ENCODE measurements at regions not wholly inside any gene's neighbourhood (a gene's known extent, or its start where the extent isn't known, plus 50 kb on each side); places are given as distances from the start of the nearest gene placed in this dataset.

DNA sequence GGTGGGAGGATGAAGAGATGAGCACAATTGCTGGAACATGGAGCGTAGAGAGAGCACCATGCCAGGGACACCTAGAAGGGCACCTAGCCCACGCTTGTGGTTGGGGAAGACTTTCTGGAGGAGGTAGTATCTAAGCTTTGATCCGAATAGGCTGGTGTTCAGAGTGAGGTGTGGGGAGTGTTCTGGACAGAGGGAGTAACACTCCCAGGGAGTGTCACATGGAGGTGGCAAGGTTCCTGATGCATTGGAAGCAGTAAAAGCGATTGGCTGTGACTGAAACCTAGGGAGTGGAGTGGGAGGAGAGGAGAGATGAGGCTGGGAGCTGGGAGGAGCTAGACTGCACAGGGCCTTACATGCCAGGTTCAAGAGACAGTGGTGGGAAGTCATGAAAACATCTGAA lies 188.0 kb upstream of the NCAM1 start:
- no peak for DNase-seq (ENCODE audit: low read depth in 2 of 2, low spot score in 1 of 2)

DNA sequence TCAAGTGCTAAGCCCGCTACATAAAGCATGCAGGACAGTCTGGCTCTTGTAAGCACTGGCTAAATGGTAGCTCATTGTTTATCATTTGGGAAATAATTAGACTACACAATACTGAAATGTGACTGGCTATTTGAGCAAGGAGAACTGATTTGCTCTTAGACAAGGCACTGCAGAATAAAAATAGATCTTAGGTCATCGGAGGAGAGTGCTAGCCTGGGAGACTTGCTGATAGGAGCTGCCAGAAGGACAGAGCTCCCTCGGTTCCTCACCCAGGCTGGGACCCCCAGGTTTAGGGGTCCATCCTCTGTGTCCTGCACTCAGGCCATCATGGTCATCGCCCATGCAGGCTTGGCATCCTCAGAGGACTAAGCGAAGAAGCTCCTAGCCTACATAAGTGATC lies 184.4 kb upstream of the NCAM1 start:
- no peak for DNase-seq (ENCODE audit: low read depth in 2 of 2, low spot score in 1 of 2)

DNA sequence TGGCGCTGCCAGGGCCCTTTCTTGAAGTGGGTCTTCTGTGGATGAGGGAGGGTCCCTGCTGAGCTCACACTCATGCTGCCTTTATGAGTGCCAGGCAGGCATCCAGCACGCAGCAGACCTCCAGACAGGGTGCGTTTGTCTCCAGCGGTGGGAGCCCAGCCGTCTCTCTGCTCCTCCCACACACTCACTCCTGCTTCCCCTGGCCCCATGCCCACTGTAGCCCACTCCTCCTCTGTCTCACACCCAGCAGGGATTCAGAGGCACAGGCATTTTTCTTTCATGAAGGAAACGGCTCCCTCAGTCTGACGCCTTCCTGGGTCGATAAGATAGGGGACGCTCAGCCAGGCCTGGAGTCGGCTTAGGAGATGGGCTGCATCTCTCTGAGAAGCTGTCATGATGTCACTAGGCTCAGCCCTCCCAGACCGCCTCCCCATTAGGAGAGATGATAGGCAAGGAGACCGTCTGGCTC lies 183.9 kb upstream of the NCAM1 start:
- no peak for DNase-seq (ENCODE audit: low read depth in 2 of 2, low spot score in 1 of 2)

DNA sequence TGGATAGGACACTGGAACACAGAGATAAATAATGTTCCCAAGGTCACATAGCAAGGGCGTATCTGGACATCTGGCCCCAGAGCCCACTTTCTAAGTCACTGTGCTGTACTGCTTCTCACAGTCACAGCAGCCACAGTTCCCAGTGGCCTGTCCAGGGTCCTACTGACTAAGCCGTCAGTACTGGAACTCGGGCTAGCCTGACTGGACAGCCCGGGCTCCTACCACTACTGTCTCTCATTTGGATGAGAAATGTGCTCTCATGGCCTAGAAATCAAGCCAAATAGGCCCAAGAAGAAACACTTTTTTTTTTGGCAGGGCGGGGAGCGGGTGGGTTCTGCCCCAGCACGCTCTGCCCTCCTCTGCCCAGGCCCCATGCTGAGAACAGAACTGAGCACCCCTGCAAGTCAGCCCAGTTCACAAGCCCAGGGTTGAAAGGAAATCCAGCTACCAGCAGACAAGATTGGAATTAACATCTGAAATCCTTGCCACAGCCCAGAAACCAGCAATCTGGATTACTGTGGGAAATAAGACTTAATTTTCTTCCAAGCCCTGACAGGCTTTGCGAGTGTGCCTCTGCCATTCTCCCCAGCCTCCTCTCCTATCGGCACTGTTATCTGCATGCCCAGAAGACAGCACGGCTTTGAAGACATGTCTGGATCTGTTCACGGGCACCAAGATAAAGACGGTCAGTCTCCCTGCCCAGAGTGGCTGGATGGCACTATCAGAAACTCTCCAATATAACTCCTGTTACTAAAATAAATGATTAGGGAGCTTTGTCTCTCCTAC lies 182.9 kb upstream of the NCAM1 start:
- DNase-seq (ENCODE audit: low read depth in 2 of 2, low spot score in 1 of 2), result no peak

DNA sequence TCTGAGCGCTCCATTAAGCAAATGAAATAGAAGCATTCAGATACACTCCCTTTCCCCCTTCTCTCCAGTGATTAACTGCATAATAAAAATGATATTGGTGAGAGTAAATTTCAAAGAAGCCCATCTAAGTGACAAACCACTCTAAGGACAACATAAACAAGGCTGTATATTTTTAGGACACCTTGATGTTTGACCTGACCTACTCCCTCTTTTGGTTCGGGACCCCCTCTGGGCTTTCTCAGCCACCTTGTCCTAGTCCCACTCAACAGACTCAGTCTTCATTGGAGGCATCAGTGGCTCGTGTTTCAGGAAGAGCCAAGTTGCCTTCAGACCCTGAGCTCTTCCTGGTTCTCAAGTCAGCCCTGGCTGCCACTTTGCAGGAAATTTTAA lies 182.3 kb upstream of the NCAM1 start:
- no peak for DNase-seq (ENCODE audit: low read depth in 2 of 2, low spot score in 1 of 2)

DNA sequence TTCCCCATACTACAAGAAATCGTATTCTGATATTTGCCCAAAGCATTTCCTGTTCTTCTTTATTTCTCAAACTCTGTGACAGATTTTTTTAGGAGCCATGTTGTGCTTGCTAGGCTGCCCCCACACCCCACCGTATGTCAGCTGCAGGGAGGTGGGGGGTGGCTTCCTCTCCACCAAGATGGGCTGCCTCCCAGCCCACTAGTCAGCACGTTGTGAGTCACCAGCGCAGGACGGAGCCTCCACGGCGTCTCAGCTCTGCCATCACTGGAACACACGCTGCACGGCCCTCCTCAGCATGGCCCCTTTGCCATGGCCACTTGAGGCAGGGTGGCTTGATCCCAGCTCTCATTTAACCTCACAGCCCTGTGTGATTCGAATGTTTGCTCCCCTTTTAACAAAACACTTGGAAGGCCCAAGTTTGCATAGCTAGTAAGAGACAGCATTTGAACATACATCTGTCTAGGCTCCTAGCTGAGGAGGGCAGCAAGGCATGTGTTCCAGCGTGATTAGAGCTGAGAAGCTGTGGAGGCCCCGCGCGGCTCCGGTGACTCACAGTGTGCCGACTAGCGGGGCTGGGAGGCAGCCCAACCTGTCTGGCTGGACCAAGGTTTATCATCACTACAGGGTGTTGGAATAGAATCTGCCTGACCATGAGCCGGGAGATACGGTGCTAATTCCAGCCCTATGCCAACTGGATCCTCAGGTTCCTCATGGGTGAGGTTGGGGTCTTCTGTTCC lies 180.7 kb upstream of the NCAM1 start:
- DNase-seq (ENCODE audit: low read depth in 2 of 2, low spot score in 1 of 2), result no peak

DNA sequence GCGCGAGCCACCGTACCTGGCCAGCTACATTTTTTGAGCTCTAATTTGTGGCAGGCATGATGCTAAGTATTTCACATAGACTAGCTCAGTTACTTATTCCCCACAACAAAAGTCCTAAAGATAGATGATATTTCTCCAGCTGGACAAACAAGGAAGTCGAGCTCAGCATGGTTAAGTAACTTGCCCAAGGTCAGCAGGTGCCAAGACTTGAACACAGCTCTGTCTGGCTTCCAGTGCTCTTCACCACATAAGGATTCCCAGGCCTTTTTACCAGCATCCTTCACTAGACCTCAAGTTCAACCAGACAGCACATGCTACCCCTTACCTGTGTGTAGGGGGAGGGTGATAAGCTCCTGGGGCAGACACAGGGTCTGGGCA lies 177.3 kb upstream of the NCAM1 start:
- DNase-seq (ENCODE audit: low read depth in 2 of 2, low spot score in 1 of 2), result no peak

DNA sequence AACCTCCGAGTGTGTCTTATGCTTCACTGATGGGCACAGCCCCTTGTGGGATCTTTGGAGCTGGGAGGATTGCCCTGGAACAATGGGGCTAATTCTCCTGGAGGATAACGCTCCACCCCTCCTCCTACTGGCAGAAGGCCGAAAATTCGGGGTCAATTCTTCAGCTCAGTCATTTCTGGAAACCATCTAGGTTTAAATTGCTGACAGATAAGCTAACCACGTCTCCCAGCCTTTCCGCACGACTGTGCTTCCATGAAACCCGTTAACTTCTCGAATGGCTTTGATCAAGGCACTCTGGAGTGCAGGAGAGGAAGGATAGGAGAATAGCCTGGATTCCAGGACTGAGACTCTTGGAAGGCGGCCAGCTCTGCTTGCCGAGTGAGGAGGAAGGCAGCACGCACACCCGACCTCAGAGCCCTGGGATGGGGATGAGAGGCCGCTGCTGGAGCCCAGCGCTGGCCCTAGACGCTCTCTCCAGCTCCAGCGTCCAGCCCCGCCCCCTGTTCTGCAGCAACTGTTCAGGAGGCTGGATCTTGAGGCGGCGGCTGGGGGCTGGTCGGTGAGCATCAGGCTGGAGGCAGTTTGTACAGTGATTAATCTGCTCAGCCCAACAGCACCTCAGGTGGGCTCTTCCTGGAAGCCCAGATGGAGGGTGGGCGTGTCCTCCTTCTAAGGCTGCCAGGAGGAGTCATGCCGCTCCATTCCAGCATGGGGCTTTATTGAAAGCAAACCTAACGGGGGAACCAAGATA lies 176.7 kb upstream of the NCAM1 start:
- no peak for DNase-seq (ENCODE audit: low read depth in 2 of 2, low spot score in 1 of 2)

DNA sequence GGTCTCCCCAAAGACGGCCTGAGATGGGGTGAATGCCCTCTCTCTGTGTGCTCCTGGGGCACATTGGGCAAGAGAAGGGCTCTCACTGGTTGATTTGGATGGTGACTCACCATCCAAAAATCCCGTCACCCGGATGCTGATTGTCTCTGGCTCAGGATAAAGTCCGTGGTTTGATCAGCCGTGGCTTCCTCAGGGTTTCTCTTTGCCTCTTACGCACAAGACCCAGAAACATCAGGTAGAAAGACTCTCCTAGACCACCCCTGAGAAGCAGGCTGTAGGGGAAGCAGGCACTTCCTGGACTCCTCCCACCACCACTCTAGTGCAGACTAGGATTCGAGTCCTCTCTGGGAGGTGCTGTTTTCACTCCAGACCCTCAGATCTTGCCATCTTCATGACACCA lies 176.1 kb upstream of the NCAM1 start:
- no peak for DNase-seq (ENCODE audit: low read depth in 2 of 2, low spot score in 1 of 2)

DNA sequence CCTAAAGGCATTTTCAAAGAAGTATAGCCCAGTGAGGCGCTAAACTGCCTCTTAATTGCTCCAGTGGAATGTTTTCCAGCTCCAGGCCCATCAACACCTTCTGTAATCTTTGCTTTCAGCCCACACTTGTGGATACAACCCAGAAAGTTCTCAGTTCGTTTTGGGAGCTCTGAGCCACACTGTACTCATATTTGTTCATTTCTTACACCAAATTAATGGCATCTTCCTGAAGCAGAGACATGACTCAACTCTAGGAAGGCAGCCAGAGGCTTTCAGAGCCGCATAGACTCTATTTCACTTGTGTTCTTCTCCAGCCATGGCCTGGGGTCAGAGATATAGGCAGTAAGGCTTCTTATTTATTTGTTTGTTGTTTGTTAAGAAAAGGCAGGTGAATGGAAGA lies 175.5 kb upstream of the NCAM1 start:
- DNase-seq (ENCODE audit: low read depth in 2 of 2, low spot score in 1 of 2), result no peak

DNA sequence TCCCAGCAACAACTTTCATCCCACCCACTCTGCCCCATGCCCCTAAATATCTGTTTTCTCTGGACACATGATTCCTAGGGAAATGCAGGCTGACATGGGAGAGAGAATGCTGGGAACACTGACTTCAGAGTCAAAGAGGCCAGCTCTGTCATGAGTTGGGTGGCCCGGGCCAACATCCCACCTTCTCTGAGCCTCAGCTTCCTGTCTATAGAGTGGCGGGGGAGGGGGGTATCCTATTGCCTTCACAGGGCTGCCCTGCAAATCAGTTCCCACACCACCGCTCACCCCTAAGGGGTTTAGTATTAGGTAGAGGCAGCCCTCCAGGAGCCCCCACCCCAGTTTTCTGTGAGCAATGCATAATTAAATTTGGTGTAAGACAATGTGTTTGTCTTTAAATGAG lies 175.0 kb upstream of the NCAM1 start:
- no peak for DNase-seq (ENCODE audit: low read depth in 2 of 2, low spot score in 1 of 2)

DNA sequence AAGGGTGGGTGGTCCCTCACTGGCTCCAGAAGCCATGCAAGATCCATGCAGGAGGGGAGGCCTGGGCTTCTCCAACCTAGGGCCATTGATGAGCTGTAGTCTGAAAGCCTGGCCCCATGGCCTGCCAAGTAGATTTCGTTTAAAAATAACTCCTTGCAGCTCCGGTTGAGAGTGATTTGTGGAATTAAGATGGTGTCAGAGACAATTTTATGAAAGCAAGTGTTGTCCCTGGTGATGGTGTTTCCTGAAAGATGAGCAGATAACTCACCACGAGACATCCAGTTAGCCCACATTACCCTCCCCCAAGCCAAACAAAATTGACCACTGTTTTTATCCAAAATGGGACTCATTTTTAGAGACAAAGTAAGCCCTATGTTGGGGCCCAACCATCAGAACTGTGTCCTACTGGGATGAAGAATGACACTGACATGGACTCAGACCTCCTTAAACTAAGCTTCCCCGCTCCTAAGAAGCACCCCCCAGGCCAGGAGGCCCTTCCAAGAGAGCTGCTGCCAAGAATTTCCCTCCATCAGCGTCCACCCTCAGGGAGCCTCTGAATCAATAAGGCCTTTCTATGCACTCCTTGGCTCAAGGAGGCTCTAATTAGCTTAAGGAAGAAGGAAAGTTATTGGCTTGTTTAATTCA lies 174.2 kb upstream of the NCAM1 start:
- no peak for DNase-seq (ENCODE audit: low read depth in 2 of 2, low spot score in 1 of 2)

DNA sequence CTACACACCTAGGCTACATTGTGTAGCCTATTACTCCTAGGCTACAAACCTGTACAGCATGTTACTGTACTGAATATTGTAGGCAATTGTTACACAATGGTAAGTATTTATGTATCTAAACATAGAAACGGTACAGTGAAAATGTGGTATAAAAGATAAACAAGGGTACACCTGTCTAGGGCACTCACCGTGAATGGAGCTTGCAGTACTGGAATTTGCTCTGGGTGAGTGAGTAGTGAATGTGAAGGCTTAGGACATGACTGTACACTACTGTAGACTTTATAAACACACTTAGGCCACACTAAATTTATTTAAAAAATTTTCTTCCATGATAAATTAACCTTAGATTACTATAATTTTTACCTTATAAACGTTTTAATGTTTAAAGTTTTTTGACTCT lies 171.7 kb upstream of the NCAM1 start:
- no peak for DNase-seq (ENCODE audit: low read depth in 2 of 2, low spot score in 1 of 2)

DNA sequence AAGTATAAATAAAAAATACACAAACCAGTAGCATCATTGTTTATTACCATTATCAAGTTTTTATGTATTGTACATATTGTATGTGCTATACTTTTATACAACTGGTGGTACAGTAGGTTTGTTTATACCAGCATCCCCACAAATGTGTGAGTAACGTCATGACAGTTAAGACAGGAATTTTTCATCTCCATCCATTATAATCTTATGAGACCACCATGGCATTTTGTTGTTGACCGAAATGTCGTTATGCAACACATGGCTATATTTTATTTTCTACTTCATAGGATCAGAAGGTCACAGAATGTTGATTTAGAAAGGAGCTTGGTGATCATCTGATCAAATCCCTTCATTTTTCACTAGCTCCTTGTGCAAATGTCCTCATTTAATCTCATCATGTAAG lies 170.9 kb upstream of the NCAM1 start:
- no peak for DNase-seq (ENCODE audit: low read depth in 2 of 2, low spot score in 1 of 2)

DNA sequence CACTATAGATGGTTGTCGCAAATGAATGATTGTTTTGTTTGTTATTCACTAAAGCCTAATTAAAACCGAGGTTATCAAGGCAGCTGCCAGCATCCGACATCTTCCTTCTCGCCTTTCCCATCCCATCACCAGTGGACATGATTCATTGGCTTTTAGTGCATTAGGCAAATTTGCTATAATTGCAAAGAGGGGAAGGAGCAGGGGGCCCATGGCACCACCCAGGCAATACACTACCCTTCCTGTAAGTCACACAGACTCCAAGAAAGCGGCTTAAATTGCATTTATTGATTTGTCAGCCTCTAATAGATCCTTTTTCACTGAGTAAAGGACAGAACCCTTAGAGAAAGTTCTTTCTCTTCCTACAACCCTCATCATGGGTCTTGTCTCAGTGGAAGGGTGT lies 169.2 kb upstream of the NCAM1 start:
- no peak for DNase-seq (ENCODE audit: low read depth in 2 of 2, low spot score in 1 of 2)

DNA sequence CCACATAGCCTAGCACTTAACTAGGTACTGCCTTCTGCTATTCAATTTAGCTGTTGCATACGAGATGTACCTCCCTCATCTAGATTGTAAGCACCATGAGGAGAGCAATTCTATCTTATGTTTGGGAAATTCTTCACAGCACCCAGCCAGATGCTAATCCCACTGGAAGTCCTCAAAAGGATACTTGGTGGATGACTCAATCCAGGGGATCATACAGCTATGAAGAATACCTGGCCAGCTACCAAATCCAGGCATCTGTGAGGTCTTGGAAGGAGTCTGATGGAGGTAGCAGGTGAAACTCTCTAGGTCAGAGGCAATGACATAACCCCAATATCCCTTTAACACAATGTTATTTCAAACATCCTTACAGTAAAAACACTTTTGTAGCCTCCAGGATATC lies 167.8 kb upstream of the NCAM1 start:
- no peak for DNase-seq (ENCODE audit: low read depth in 2 of 2, low spot score in 1 of 2)

DNA sequence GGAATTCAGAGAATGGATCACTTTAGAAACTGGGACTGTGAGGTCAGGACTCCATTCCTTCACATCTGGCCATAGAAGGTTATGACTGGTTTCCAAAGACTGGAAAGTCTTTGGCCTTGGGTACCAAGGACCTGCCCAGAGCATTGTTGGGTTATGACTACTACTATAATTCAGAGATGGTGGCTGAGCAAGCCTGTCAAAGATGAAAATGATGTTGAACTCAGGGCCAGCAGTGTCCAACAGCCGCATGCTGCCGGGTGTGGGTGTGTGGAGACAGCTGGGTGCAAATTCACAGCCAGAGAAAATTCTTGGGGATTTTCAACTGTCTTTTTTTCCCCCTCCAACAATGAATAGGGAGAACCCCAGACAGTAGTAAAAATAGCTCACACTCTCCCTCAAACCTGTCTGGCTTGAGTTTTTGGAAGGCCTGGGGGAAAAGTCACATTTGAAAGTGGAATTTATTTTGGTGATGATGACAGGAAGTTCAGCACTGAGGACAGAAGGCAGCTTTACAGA lies 166.8 kb upstream of the NCAM1 start:
- DNase-seq (ENCODE audit: low read depth in 2 of 2, low spot score in 1 of 2), result no peak

DNA sequence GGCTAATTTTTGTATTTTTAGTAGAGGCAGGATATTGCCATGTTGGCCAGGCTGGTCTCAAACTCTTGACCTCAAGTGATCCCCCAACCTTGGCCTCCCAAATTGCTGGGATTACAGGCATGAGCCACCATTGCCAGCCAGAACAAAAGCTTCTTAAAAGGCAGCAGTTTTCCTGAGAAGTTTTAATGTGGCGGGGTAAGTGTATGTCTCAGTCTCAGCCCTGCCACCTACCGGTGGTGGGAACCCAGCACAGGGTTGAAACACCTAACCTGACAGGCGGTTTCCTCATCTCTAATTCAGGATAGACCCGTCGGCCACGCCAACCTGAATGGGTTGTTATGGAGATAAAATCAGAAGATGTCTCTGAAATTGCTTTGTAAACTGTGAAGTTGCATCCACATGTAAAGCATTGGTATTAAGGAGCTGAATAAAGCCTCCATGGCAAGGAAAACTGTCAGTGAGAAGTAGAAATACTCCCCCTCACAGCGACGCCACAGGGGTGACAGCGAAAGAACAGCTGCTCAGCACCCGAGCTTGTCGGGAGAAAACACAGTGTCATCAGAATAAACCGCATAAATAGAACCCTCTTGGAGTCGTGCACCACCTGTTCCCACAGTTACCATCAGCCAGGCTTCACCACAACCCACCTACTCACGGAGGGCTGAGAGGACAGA lies 165.9 kb upstream of the NCAM1 start:
- DNase-seq (ENCODE audit: low read depth in 2 of 2, low spot score in 1 of 2), result no peak

DNA sequence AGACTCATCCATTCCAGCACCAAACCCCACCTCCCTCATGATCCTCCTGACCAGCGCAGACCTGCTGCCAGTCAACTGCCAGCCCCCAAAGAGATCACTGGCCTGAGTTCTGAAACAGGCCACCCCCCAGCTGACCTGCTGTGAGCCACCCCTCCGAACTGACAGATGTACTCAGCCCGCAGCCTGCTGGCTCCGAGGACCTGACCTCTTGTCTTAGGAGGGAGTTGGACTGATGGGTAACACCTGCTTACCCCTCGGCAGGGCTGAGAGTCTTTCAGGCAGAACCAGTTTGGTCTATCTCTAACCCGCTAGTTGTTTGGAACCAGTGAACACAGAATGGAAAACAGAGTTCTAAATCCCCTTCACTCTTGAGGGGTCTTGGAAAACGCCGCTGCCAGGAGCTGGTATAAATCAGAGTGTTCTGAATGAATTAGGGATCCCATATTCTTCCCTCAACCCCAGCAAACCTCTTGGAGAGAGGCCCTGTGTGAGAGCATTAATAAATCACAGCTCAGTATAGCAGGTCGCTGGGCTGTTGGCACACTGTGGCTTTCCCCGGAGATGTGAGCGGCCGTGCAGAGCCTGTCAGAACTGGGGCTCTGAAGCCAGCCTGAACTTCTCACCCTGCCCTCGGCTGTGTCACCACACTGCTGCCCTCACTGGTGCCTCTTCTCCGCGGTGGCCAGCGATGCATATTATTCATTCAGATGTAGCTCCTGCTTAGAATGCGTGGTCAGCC lies 165.1 kb upstream of the NCAM1 start:
- DNase-seq (ENCODE audit: low read depth in 2 of 2, low spot score in 1 of 2), result no peak

DNA sequence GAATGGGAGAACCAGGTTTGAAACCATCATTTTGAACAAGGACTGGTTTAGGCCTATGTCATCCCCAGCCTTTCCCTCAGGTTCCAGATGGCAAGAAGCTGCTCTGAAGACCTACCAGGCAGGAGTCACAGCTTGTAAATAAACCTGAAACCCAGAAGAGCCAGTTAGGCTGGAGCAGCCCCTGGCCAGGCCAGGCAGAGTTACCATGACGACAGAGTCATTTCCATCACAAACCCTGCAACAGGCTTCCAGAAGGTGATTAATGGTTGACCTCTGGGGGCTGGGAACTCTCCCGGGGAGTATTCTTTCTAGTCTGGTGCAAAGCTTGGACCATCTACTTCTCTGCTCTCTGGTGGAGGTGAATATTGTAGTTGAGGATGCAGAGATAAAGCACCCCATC lies 164.1 kb upstream of the NCAM1 start:
- no peak for DNase-seq (ENCODE audit: low read depth in 2 of 2, low spot score in 1 of 2)

Measured in stimulated activated CD8-positive, alpha-beta memory T cell treated with anti-CD3 and anti-CD28 coated beads, Interleukin-4, amount 100 ng/mL, for 1 hour (primary cell).